HCEC 1CT (cell line): ENCODE measurements at regions not wholly inside any gene's neighbourhood (a gene's known extent, or its start where the extent isn't known, plus 50 kb on each side); places are given as distances from the start of the nearest gene placed in this dataset.

Source experiments
- DNase-seq: peaks from one replicate; pipeline ENCODE4 v3.0.0-alpha.2; 2017

GRCh38 chr17:79306424-79307318 is 232.0 kb downstream of the ENGASE start:
- no peak for DNase-seq

- DNase-seq: no peak
These were observed 231.3 kb downstream of the ENGASE start for GRCh38 chr17:79305768-79306423.

DNA sequence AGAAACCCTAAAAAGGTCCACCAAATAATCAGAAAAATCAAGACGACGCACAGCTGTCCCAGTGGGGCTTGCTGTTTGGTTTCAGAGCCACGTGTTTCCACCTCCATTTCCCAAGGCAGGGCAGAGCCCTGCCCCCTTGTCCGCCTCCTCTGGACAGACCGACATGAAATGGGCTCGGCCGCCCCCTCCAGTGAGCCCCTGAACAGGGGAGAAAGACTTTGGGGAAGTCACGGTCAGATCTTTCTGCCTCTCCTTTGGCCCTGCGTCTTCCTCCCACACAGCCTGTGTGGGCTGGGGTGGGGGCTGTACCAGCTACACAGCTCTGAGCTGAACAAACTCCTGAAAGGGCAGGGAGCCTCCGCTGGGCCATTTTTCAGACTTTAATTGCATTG is 230.7 kb downstream of the ENGASE start:
- DNase-seq: no peak

GRCh38 chr17:79304884-79305283 is 230.3 kb downstream of the ENGASE start:
- no peak for DNase-seq

- no peak for DNase-seq
These were observed 229.1 kb downstream of the ENGASE start for GRCh38 chr17:79303641-79304205.

GRCh38 chr17:79301469-79301868 is 226.8 kb downstream of the ENGASE start:
- DNase-seq: no peak

- no peak for DNase-seq
These were observed 224.7 kb downstream of the ENGASE start for GRCh38 chr17:79299349-79299748.

- no peak for DNase-seq
These were observed 224.2 kb downstream of the ENGASE start for GRCh38 chr17:79298799-79299198.

- no peak for DNase-seq
These were observed 221.6 kb downstream of the ENGASE start for GRCh38 chr17:79296243-79296642.

- no peak for DNase-seq
These were observed 220.7 kb downstream of the ENGASE start for GRCh38 chr17:79295307-79295706.

- DNase-seq: no peak
These were observed 219.9 kb downstream of the ENGASE start for GRCh38 chr17:79294459-79295071.

- no peak for DNase-seq
These were observed 217.9 kb downstream of the ENGASE start for GRCh38 chr17:79292501-79292900.

GRCh38 chr17:79291391-79291790 is 216.8 kb downstream of the ENGASE start:
- DNase-seq: no peak

- DNase-seq: no peak
These were observed 216.1 kb downstream of the ENGASE start for GRCh38 chr17:79290726-79291125.

GRCh38 chr17:79288950-79289349 is 214.3 kb downstream of the ENGASE start:
- DNase-seq: no peak

DNA sequence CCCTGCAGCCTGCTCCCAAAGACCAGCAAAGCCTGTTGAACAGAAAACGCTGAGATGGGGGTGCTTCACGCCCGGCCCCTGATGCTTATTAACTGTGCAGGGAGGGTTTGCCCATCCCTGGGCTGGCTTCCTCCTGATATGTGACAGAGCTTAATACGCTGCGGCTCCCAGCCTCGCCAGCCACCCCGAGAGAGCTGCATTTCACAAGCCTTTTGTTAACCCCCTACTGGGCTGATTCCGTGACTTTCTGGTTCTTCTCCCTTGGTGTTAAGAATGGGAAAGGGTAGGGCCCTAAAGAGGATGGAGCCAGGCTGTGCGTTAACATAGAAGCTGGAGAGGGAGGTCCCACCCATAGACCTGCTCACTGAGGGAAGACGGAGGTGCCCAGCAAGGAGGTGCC is 211.8 kb downstream of the ENGASE start:
- DNase-seq: no peak

- no peak for DNase-seq
These were observed 211.3 kb downstream of the ENGASE start for GRCh38 chr17:79285973-79286372.

- DNase-seq: no peak
These were observed 207.7 kb downstream of the ENGASE start for GRCh38 chr17:79282294-79282693.

- no peak for DNase-seq
These were observed 207.2 kb downstream of the ENGASE start for GRCh38 chr17:79281803-79282202.

DNA sequence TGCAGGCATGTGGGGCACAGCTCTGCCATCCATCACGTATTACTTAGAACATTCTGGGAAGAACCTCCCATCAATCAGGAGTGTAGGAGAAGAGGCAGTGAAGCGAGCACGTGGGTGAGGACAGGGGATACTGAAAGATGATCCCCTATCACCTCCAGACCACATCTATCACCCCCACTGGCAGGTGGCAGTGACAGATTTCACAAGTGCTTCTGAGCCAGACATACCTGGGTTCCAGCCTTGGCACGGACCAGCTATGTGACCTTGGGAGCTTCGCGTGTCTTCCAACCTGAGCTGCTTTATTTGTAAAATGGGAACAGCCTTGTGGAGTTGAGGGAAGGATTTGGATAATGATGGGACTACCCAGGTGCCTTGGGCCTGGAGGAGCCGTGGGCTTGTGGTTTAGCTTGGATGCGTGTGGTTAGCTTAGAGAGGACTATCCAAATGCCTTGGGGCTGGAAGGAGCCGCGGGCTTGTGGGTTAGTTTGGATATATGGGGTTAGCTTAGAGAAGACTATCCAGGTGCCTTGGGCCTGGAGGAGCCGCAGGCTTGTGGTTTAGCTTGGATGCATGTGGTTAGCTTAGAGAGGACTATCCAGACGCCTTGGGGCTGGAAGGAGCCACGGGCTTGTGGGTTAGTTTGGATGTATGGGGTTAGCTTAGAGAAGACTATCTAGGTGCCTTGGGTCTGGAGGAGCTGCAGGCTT is 206.4 kb downstream of the ENGASE start:
- no peak for DNase-seq

DNA sequence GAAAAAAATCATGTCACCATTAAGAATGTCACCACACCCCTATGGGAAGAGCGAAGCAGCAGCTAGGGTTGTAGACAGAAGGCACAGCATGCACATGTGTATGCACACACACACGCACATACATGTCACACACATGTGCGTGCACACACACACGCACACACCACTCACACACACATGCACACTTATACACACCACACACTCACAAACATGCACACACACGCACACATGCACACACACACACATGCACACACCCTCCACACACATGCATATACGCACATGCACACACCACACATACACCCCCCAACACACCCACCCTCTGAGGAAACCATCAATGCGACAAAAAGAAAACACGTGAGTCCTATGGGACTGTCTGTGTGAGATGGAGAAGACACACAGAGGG is 205.4 kb downstream of the ENGASE start:
- no peak for DNase-seq

GRCh38 chr17:79279320-79279719 is 204.7 kb downstream of the ENGASE start:
- DNase-seq: no peak

GRCh38 chr17:79276821-79277220 is 202.2 kb downstream of the ENGASE start:
- no peak for DNase-seq
